ENCODE measurements at regions not wholly inside any gene's neighbourhood (a gene's known extent, or its start where the extent isn't known, plus 50 kb on each side); places are given as distances from the start of the nearest gene placed in this dataset.

DNA sequence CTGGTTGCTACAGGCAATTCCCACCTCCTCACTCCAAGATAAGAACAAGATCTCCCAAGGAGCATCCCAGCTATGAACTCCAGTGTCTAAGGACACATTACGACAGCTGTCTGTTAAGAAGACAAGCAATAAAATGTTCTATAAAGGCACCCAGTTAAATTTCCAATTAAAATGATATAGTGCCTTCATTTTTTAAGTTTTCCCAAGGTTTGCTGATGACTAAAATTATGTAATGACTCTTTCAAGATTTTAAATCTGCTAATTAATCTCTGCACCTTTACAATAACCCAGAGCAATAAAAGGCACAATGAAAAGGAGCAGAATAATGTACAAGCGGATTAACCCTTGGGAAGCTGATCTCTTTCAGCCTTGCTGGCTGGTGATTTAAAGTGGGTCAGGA, 61.6 kb upstream of the REG3G start:
- TF ChIP-seq, protein P1, sequence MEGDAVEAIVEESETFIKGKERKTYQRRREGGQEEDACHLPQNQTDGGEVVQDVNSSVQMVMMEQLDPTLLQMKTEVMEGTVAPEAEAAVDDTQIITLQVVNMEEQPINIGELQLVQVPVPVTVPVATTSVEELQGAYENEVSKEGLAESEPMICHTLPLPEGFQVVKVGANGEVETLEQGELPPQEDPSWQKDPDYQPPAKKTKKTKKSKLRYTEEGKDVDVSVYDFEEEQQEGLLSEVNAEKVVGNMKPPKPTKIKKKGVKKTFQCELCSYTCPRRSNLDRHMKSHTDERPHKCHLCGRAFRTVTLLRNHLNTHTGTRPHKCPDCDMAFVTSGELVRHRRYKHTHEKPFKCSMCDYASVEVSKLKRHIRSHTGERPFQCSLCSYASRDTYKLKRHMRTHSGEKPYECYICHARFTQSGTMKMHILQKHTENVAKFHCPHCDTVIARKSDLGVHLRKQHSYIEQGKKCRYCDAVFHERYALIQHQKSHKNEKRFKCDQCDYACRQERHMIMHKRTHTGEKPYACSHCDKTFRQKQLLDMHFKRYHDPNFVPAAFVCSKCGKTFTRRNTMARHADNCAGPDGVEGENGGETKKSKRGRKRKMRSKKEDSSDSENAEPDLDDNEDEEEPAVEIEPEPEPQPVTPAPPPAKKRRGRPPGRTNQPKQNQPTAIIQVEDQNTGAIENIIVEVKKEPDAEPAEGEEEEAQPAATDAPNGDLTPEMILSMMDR (IDR thresholded peaks at IDR 0.05), result no peak
- TF ChIP-seq POLR2A (IDR thresholded peaks at IDR 0.05), result no peak

Data from testis (tissue), 2 donors.